ENCODE measurements at regions not wholly inside any gene's neighbourhood (a gene's known extent, or its start where the extent isn't known, plus 50 kb on each side); places are given as distances from the start of the nearest gene placed in this dataset.

GRCh38 chr13:67763984-67764383 is 533.8 kb upstream of the PCDH9 start (continued):
- TF ChIP-seq PATZ1 (CRISPR knock-in tag; IDR thresholded peaks at IDR 0.05; ENCODE audit: borderline replicate concordance), result no peak

GRCh38 chr13:67763384-67763783 is 533.2 kb upstream of the PCDH9 start:
- no peak for ATAC-seq
- TF ChIP-seq ZNF70 (CRISPR knock-in tag; IDR thresholded peaks at IDR 0.05) (no peak), OSR1 (CRISPR knock-in tag; IDR thresholded peaks at IDR 0.05) (no peak), ZNF565 (CRISPR knock-in tag; conservative IDR thresholded peaks at IDR 0.05; ENCODE audit: low read depth) (no peak), POU6F1 (CRISPR knock-in tag; IDR thresholded peaks at IDR 0.05; ENCODE audit: borderline replicate concordance, low read depth) (no peak), ZNF8 (CRISPR knock-in tag; IDR thresholded peaks at IDR 0.05) (no peak), PPARA (CRISPR knock-in tag; IDR thresholded peaks at IDR 0.05; ENCODE audit: borderline replicate concordance) (no peak), SNAI2 (CRISPR knock-in tag; IDR thresholded peaks at IDR 0.05) (no peak), ISL1 (CRISPR knock-in tag; IDR thresholded peaks at IDR 0.05) (no peak), ZFP30 (CRISPR knock-in tag; IDR thresholded peaks at IDR 0.05) (no peak), BACH2 (CRISPR knock-in tag; IDR thresholded peaks at IDR 0.05; ENCODE audit: borderline replicate concordance) (no peak), CSDC2 (CRISPR knock-in tag; IDR thresholded peaks at IDR 0.05) (no peak), PATZ1 (CRISPR knock-in tag; IDR thresholded peaks at IDR 0.05; ENCODE audit: borderline replicate concordance) (no peak), ARNTL (CRISPR knock-in tag; IDR thresholded peaks at IDR 0.05; ENCODE audit: borderline replicate concordance, low read depth) (no peak), RARB (CRISPR knock-in tag; IDR thresholded peaks at IDR 0.05) (no peak), GLIS3 (CRISPR knock-in tag; IDR thresholded peaks at IDR 0.05) (no peak), CSRNP3 (CRISPR knock-in tag; IDR thresholded peaks at IDR 0.05) (no peak), TOX (CRISPR knock-in tag; IDR thresholded peaks at IDR 0.05; ENCODE audit: borderline replicate concordance) (no peak), CREB5 (CRISPR knock-in tag; IDR thresholded peaks at IDR 0.05; ENCODE audit: low read depth) (no peak)

- no peak for TF ChIP-seq ZNF565 (CRISPR knock-in tag; conservative IDR thresholded peaks at IDR 0.05; ENCODE audit: low read depth)
- TF ChIP-seq ZFP30 (CRISPR knock-in tag; IDR thresholded peaks at IDR 0.05), result no peak
- no peak for ATAC-seq
Observed at GRCh38 chr13:67758975-67759374, 528.8 kb upstream of the PCDH9 start.

- no peak for ATAC-seq
- no peak for TF ChIP-seq TOX (CRISPR knock-in tag; IDR thresholded peaks at IDR 0.05; ENCODE audit: borderline replicate concordance)
- TF ChIP-seq POU6F1 (CRISPR knock-in tag; IDR thresholded peaks at IDR 0.05; ENCODE audit: borderline replicate concordance, low read depth), result no peak
- no peak for TF ChIP-seq ZC3H10 (CRISPR knock-in tag; IDR thresholded peaks at IDR 0.05)
- TF ChIP-seq PATZ1 (CRISPR knock-in tag; IDR thresholded peaks at IDR 0.05; ENCODE audit: borderline replicate concordance), result no peak
- no peak for TF ChIP-seq ISL1 (CRISPR knock-in tag; IDR thresholded peaks at IDR 0.05)
- TF ChIP-seq RARB (CRISPR knock-in tag; IDR thresholded peaks at IDR 0.05), result no peak
- no peak for TF ChIP-seq ARNTL (CRISPR knock-in tag; IDR thresholded peaks at IDR 0.05; ENCODE audit: borderline replicate concordance, low read depth)
- no peak for TF ChIP-seq OSR1 (CRISPR knock-in tag; IDR thresholded peaks at IDR 0.05)
- TF ChIP-seq ZNF70 (CRISPR knock-in tag; IDR thresholded peaks at IDR 0.05), result no peak
- TF ChIP-seq CSDC2 (CRISPR knock-in tag; IDR thresholded peaks at IDR 0.05), result no peak
- TF ChIP-seq TSHZ2 (CRISPR knock-in tag; IDR thresholded peaks at IDR 0.05), result no peak
- no peak for TF ChIP-seq ESRRG (CRISPR knock-in tag; IDR thresholded peaks at IDR 0.05)
- TF ChIP-seq GLIS3 (CRISPR knock-in tag; IDR thresholded peaks at IDR 0.05), result no peak
- no peak for TF ChIP-seq ZNF8 (CRISPR knock-in tag; IDR thresholded peaks at IDR 0.05)
Observed at GRCh38 chr13:67754012-67754411, 523.9 kb upstream of the PCDH9 start.
